Loucy (cell line): ENCODE measurements at regions not wholly inside any gene's neighbourhood (a gene's known extent, or its start where the extent isn't known, plus 50 kb on each side); places are given as distances from the start of the nearest gene placed in this dataset.

ENCODE experiments used
- H2AFZ ChIP-seq: fragments of 200-600 bp; sonication (generic); 2 replicates; pipeline ENCODE4 v1.6.0; 2016; ENCODE audit warnings: antibody characterized with exemption, mild to moderate bottlenecking, low read length, moderate library complexity
- H3F3A ChIP-seq: fragments of 200-600 bp; 2 replicates; pipeline ENCODE4 v1.6.0; 2016; ENCODE audit warnings: antibody characterized with exemption, low read depth, mild to moderate bottlenecking
- H3K27me3 ChIP-seq: fragments of 200-600 bp; sonication (generic); 2 replicates; pipeline ENCODE4 v1.6.1; 2014; ENCODE audit warnings: low read length, mild to moderate bottlenecking; ENCODE audit not compliant: insufficient read depth, poor library complexity, severe bottlenecking
- H3K36me3 ChIP-seq: fragments of 200-600 bp; sonication (generic); 2 replicates; pipeline ENCODE4 v1.6.1; 2016; ENCODE audit warnings: low read length; ENCODE audit not compliant: insufficient read depth
- H3K4me1 ChIP-seq: fragments of 200-600 bp; sonication (generic); 2 replicates; pipeline ENCODE4 v1.5.1; 2014; ENCODE audit warnings: low read length, mild to moderate bottlenecking; ENCODE audit not compliant: insufficient read depth, poor library complexity, severe bottlenecking
- H3K4me2 ChIP-seq: fragments of 200-600 bp; sonication (generic); 2 replicates; pipeline ENCODE4 v1.6.0; 2014; ENCODE audit warnings: antibody characterized with exemption, low read length, low read depth, mild to moderate bottlenecking; ENCODE audit not compliant: poor library complexity, severe bottlenecking
- H3K4me3 ChIP-seq: fragments of 200-600 bp; sonication (generic); 2 replicates; pipeline ENCODE4 v1.5.1; 2014; ENCODE audit warnings: low read length, mild to moderate bottlenecking, mixed read lengths; ENCODE audit not compliant: poor library complexity, severe bottlenecking
- H3K79me2 ChIP-seq: fragments of 200-600 bp; sonication (generic); 2 replicates; pipeline ENCODE4 v1.6.1; 2014; ENCODE audit warnings: low read length; ENCODE audit not compliant: insufficient read depth
- H3K9ac ChIP-seq: fragments of 200-600 bp; sonication (generic); 2 replicates; pipeline ENCODE4 v1.6.0; 2014; ENCODE audit warnings: mild to moderate bottlenecking, low read depth, low read length, moderate library complexity; ENCODE audit not compliant: poor library complexity, severe bottlenecking
- H3K9me2 ChIP-seq: fragments of 200-600 bp; sonication (generic); replicated peaks from 2 replicates; pipeline ENCODE4 v1.6.1; 2016; ENCODE audit warnings: low read depth, low read length, mixed read lengths
- H3K9me3 ChIP-seq: fragments of 200-600 bp; sonication (generic); 2 replicates; pipeline ENCODE4 v1.6.1; 2014; ENCODE audit warnings: mild to moderate bottlenecking, antibody characterized with exemption, low read length, low read depth; ENCODE audit not compliant: insufficient read depth
- H4K20me1 ChIP-seq: fragments of 200-600 bp; sonication (generic); 2 replicates; pipeline ENCODE4 v1.6.0; 2014; ENCODE audit warnings: antibody characterized with exemption, low read length, mild to moderate bottlenecking; ENCODE audit not compliant: insufficient read depth, poor library complexity, severe bottlenecking
- EZH2phosphoT487 ChIP-seq: fragments of 200-600 bp; IDR thresholded peaks from 2 replicates; pipeline ENCODE4 v1.6.1; 2018; ENCODE audit warnings: antibody characterized with exemption, mild to moderate bottlenecking, moderate library complexity, borderline replicate concordance
- TF ChIP-seq, protein P1 (sequence below): fragments of 200-600 bp; sonication (generic); conservative IDR thresholded peaks from 2 replicates; pipeline ENCODE4 v1.5.1; 2014; ENCODE audit warnings: mild to moderate bottlenecking, antibody characterized with exemption, low read length

DNA sequence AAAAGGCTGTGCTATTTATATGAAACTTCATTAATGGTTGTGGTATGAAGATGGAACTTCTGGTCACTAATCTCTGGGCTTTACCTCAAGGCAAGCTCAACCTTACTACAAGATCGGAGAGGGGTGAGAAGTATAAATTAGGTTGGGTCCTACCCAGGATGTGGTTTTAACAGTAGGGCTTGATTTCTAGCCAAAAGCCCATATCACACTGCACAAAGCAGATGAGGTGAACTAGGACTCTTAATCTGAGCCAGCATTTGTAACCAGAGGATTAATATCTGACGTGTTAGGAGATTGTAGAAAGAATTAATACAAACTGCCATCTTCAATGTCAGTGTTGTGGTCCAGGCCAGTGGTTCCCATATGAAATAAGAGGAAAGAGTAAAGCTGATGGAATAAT, 86.4 kb upstream of the RGPD4 start:
- Histone ChIP-seq H4K20me1 (no peaks in the 10 kb centered on the region), H3K9me2 (no peaks in the 10 kb centered on the region), H3K4me3 (peak overlapping the region; percentile 46), H3K36me3 (no peaks in the 10 kb centered on the region), H3K27me3 (no peaks in the 10 kb centered on the region), H3K4me2 (peak overlapping the region; percentile 72), H3K4me1 (peaks cover 65% of the 10 kb centered on the region), H3F3A (peaks cover 18% of the 10 kb centered on the region), H3K9me3 (no peaks in the 10 kb centered on the region), H2AFZ (no peak overlapping the region), H3K79me2 (no peaks in the 10 kb centered on the region), H3K9ac (peak overlapping the region; percentile 61)
- TF ChIP-seq, protein P1, sequence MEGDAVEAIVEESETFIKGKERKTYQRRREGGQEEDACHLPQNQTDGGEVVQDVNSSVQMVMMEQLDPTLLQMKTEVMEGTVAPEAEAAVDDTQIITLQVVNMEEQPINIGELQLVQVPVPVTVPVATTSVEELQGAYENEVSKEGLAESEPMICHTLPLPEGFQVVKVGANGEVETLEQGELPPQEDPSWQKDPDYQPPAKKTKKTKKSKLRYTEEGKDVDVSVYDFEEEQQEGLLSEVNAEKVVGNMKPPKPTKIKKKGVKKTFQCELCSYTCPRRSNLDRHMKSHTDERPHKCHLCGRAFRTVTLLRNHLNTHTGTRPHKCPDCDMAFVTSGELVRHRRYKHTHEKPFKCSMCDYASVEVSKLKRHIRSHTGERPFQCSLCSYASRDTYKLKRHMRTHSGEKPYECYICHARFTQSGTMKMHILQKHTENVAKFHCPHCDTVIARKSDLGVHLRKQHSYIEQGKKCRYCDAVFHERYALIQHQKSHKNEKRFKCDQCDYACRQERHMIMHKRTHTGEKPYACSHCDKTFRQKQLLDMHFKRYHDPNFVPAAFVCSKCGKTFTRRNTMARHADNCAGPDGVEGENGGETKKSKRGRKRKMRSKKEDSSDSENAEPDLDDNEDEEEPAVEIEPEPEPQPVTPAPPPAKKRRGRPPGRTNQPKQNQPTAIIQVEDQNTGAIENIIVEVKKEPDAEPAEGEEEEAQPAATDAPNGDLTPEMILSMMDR: no peak
- peak; percentile 21; the same call in 1 of the 2 replicates for TF ChIP-seq EZH2phosphoT487

DNA sequence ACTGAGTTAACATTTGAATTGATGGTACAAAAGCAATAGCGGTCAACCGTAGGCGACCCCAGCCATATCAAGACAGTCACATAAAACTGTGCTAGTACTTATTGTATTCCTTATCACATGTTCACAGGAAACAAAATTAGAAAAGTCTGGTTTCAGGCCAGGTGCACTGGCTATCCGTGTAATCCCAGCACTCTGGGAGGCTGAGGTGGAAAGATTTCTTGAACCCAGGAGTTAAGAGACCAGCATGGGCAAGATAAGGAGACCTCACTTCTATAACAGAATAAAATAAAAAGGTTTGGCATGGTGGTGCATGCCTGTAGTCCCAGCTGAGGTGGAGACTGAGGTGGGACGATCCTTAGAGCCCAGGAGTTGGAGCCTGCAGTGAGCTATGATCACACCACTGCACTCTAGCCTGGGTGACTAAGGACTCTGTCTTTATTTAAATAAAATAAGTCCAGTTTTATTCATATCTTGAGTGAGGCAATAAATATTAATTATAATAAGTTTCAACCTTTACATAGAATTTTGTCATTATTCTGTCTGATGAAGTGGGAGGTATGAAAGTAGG, 84.1 kb upstream of the RGPD4 start:
- no peak overlapping the region for H2AFZ ChIP-seq
- no peak overlapping the region for H3K4me3 ChIP-seq
- H3K79me2 ChIP-seq: no peaks in the 10 kb centered on the region
- no peaks in the 10 kb centered on the region for H3K9me2 ChIP-seq
- H3K9ac ChIP-seq: no peak overlapping the region
- no peak overlapping the region for H3K4me2 ChIP-seq
- no peaks in the 10 kb centered on the region for H3K36me3 ChIP-seq
- H3K27me3 ChIP-seq: no peaks in the 10 kb centered on the region
- H4K20me1 ChIP-seq: no peaks in the 10 kb centered on the region
- peaks cover 18% of the 10 kb centered on the region for H3F3A ChIP-seq
- H3K4me1 ChIP-seq: peaks cover 45% of the 10 kb centered on the region
- no peaks in the 10 kb centered on the region for H3K9me3 ChIP-seq
- TF ChIP-seq EZH2phosphoT487: no peak
- TF ChIP-seq, protein P1: no peak

DNA sequence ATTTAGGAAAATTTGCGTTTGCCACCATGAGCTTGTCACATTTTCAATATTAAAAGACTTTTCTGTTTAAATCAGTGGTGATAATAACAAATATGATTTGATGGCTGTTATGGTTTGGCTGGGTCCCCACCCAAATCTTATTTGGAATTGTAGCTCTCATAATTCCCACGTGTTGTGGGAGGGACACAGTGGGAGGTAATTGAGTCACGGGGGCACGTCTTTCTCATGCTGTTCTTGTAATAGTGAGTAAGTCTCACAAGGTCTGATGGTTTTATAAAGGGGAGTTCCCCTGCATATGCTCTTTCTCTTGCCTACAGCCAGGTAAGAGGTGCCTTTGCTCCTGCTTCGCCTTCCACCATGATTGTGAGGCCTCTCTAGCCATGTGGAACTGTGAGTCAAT, 83.4 kb upstream of the RGPD4 start:
- peaks cover 18% of the 10 kb centered on the region for H3F3A ChIP-seq
- no peak overlapping the region for H3K4me2 ChIP-seq
- no peaks in the 10 kb centered on the region for H3K9me2 ChIP-seq
- H3K79me2 ChIP-seq: no peaks in the 10 kb centered on the region
- H3K9ac ChIP-seq: no peak overlapping the region
- H3K4me1 ChIP-seq: peaks cover 38% of the 10 kb centered on the region
- no peaks in the 10 kb centered on the region for H3K27me3 ChIP-seq
- no peaks in the 10 kb centered on the region for H3K36me3 ChIP-seq
- H3K9me3 ChIP-seq: no peaks in the 10 kb centered on the region
- TF ChIP-seq, protein P1: no peak
- TF ChIP-seq EZH2phosphoT487: no peak
- H4K20me1 ChIP-seq: no peaks in the 10 kb centered on the region
- no peak overlapping the region for H2AFZ ChIP-seq
- no peak overlapping the region for H3K4me3 ChIP-seq
